GM23338 (cell line): ENCODE measurements at regions not wholly inside any gene's neighbourhood (a gene's known extent, or its start where the extent isn't known, plus 50 kb on each side); places are given as distances from the start of the nearest gene placed in this dataset.

Source experiments
- ATAC-seq: fragments of 200-7000 bp; cut with Tn5 transposase; 3 replicates; pipeline ENCODE4 v1.9.1; 2020
- DNase-seq: peaks from one replicate; pipeline ENCODE4 v3.0.0-alpha.2; 2015; ENCODE audit warnings: low spot score
- H2AFZ ChIP-seq: fragments of 200-600 bp; sonication (generic); 2 replicates; pipeline ENCODE4 v1.8.0; 2016; ENCODE audit warnings: antibody characterized with exemption, mild to moderate bottlenecking, moderate library complexity
- H3F3A ChIP-seq: fragments of 200-600 bp; sonication (generic); replicated peaks from 2 replicates; pipeline ENCODE4 v1.8.0; 2017; ENCODE audit warnings: antibody characterized with exemption, mixed run types, low read depth
- H3K27ac ChIP-seq: fragments of 200-600 bp; sonication (generic); 2 replicates; pipeline ENCODE4 v1.6.1; 2016; ENCODE audit warnings: low read depth
- H3K27me3 ChIP-seq: fragments of 200-600 bp; sonication (generic); 2 replicates; pipeline ENCODE4 v1.8.0; 2016; ENCODE audit warnings: mild to moderate bottlenecking, mixed run types, moderate library complexity; ENCODE audit not compliant: insufficient read depth
- H3K36me3 ChIP-seq: fragments of 200-600 bp; sonication (generic); 2 replicates; pipeline ENCODE4 v1.8.0; 2016; ENCODE audit warnings: mild to moderate bottlenecking; ENCODE audit not compliant: insufficient read depth
- H3K4me1 ChIP-seq: fragments of 200-600 bp; sonication (generic); 2 replicates; pipeline ENCODE4 v1.8.0; 2016; ENCODE audit warnings: mild to moderate bottlenecking, moderate library complexity; ENCODE audit not compliant: insufficient read depth
- H3K4me2 ChIP-seq: fragments of 200-600 bp; sonication (generic); 2 replicates; pipeline ENCODE4 v1.7.1; 2017; ENCODE audit warnings: mixed run types
- H3K4me3 ChIP-seq: fragments of 200-600 bp; sonication (generic); 2 replicates; pipeline ENCODE4 v1.6.1; 2016; ENCODE audit warnings: mixed run types
- H3K79me2 ChIP-seq: fragments of 200-600 bp; sonication (generic); replicated peaks from 2 replicates; pipeline ENCODE4 v1.8.0; 2017; ENCODE audit warnings: mild to moderate bottlenecking; ENCODE audit not compliant: insufficient read depth
- H3K9me2 ChIP-seq: fragments of 200-600 bp; sonication (generic); 2 replicates; pipeline ENCODE4 v1.8.0; 2017; ENCODE audit not compliant: insufficient read depth
- H4K20me1 ChIP-seq: fragments of 200-600 bp; sonication (generic); replicated peaks from 2 replicates; pipeline ENCODE4 v1.8.0; 2017; ENCODE audit warnings: mild to moderate bottlenecking; ENCODE audit not compliant: insufficient read depth
- H3K27ac Mint-ChIP-seq: 2 replicates; pipeline ENCODE4 v1.8.0; 2020; ENCODE audit warnings: inconsistent platforms, mild to moderate bottlenecking, moderate library complexity, mixed read lengths
- H3K27me3 Mint-ChIP-seq: 3 replicates; pipeline ENCODE4 v1.8.0; 2022; ENCODE audit warnings: low read depth, mild to moderate bottlenecking, moderate library complexity, mixed read lengths, inconsistent platforms; ENCODE audit not compliant: insufficient read depth, poor library complexity
- H3K36me3 Mint-ChIP-seq: 3 replicates; pipeline ENCODE4 v1.8.0; 2021; ENCODE audit warnings: low read depth, mild to moderate bottlenecking, inconsistent platforms, moderate library complexity, mixed read lengths
- H3K4me1 Mint-ChIP-seq: 3 replicates; pipeline ENCODE4 v1.8.0; 2020; ENCODE audit warnings: mild to moderate bottlenecking, inconsistent platforms, mixed read lengths
- H3K4me3 Mint-ChIP-seq: 3 replicates; pipeline ENCODE4 v1.8.0; 2021; ENCODE audit warnings: moderate library complexity, mild to moderate bottlenecking, inconsistent platforms, mixed read lengths
- H3K9me3 Mint-ChIP-seq: 3 replicates; pipeline ENCODE4 v1.8.0; 2020; ENCODE audit warnings: moderate library complexity, mild to moderate bottlenecking, inconsistent platforms, mixed read lengths
- CREB1 ChIP-seq: fragments of 250-450 bp; sonication (Bioruptor Pico); IDR thresholded peaks from 2 replicates; pipeline ENCODE4 v1.5.0; 2020; ENCODE audit warnings: low read depth, mild to moderate bottlenecking, moderate library complexity
- ETS1 ChIP-seq: IDR thresholded peaks from 2 replicates; pipeline ENCODE4 v1.6.1; 2016; ENCODE audit warnings: antibody characterized with exemption
- EZH2 ChIP-seq: fragments of 200-600 bp; sonication (generic); IDR thresholded peaks from one replicate; pipeline ENCODE4 v1.8.0; 2017; ENCODE audit warnings: antibody characterized with exemption, mild to moderate bottlenecking, low read depth; ENCODE audit not compliant: unreplicated experiment
- EZH2phosphoT487 ChIP-seq: fragments of 200-600 bp; sonication (generic); IDR thresholded peaks from one replicate; pipeline ENCODE4 v1.8.1; 2018; ENCODE audit warnings: antibody characterized with exemption; ENCODE audit not compliant: unreplicated experiment
- JUNB ChIP-seq: IDR thresholded peaks from one replicate; pipeline ENCODE4 v1.6.1; 2016; ENCODE audit warnings: antibody characterized with exemption; ENCODE audit not compliant: unreplicated experiment
- NANOG ChIP-seq: IDR thresholded peaks from 2 replicates; pipeline ENCODE4 v1.6.1; 2016; ENCODE audit warnings: antibody characterized with exemption, borderline replicate concordance
- POLR2AphosphoS5 ChIP-seq: IDR thresholded peaks from 2 replicates; pipeline ENCODE4 v1.6.1; 2016; ENCODE audit warnings: antibody characterized with exemption, low read depth
- REST ChIP-seq: IDR thresholded peaks from one replicate; pipeline ENCODE4 v1.6.1; 2018; ENCODE audit warnings: antibody characterized with exemption; ENCODE audit not compliant: unreplicated experiment
- STAT1 ChIP-seq: IDR thresholded peaks from one replicate; pipeline ENCODE4 v1.6.1; 2016; ENCODE audit warnings: antibody characterized with exemption; ENCODE audit not compliant: unreplicated experiment
- ZNF114 ChIP-seq: fragments of 250-450 bp; sonication (Bioruptor Pico); IDR thresholded peaks from 2 replicates; pipeline ENCODE4 v1.5.0; 2020; ENCODE audit warnings: mild to moderate bottlenecking, moderate library complexity
- ZNF331 ChIP-seq: fragments of 250-450 bp; sonication (Bioruptor Pico); IDR thresholded peaks from 2 replicates; pipeline ENCODE4 v1.5.0; 2020; ENCODE audit warnings: low read depth, mild to moderate bottlenecking, moderate library complexity
- ZNF462 ChIP-seq: fragments of 250-450 bp; sonication (Bioruptor Pico); IDR thresholded peaks from 2 replicates; pipeline ENCODE4 v1.5.0; 2020; ENCODE audit warnings: mild to moderate bottlenecking, moderate library complexity

- Histone ChIP-seq H3K79me2 (no peaks in the 10 kb centered on the region), H3F3A (no peaks in the 10 kb centered on the region), H3K27ac (no peak overlapping the region), H3K4me2 (no peak overlapping the region), H2AFZ (no peak overlapping the region), H3K36me3 (no peaks in the 10 kb centered on the region), H3K27me3 (no peaks in the 10 kb centered on the region), H3K4me1 (peaks cover 3% of the 10 kb centered on the region; the same call in 1 of the 2 replicates), H4K20me1 (no peaks in the 10 kb centered on the region), H3K9me2 (no peaks in the 10 kb centered on the region), H3K4me3 (no peak overlapping the region)
- Mint-ChIP-seq H3K36me3 (no peaks in the 10 kb centered on the region), H3K4me3 (no peak overlapping the region), H3K9me3 (no peaks in the 10 kb centered on the region), H3K4me1 (peaks cover 3% of the 10 kb centered on the region; the same call in 2 of the 3 replicates), H3K27me3 (peaks cover 4% of the 10 kb centered on the region), H3K27ac (no peak overlapping the region)
- ATAC-seq, result no peak
- DNase-seq, result no peak
- no peak for TF ChIP-seq NANOG
These were observed 247.6 kb upstream of the LRTM1 start for GRCh38 chr3:55175423-55175822.

GRCh38 chr3:55174747-55175146 is 246.9 kb upstream of the LRTM1 start:
- no peak overlapping the region for H3K27ac ChIP-seq
- H3K27me3 ChIP-seq, result no peaks in the 10 kb centered on the region
- peaks cover 3% of the 10 kb centered on the region; the same call in 1 of the 2 replicates for H3K4me1 ChIP-seq
- no peak overlapping the region for H3K4me2 ChIP-seq
- ATAC-seq, result no peak
- H3K9me2 ChIP-seq, result no peaks in the 10 kb centered on the region
- no peaks in the 10 kb centered on the region for H4K20me1 ChIP-seq
- no peak for DNase-seq
- no peak overlapping the region for H3K4me3 ChIP-seq
- H3K36me3 ChIP-seq, result no peaks in the 10 kb centered on the region
- Mint-ChIP-seq H3K27me3 (peaks cover 4% of the 10 kb centered on the region), H3K4me3 (no peak overlapping the region), H3K4me1 (peaks cover 3% of the 10 kb centered on the region; the same call in 2 of the 3 replicates), H3K27ac (no peak overlapping the region), H3K36me3 (no peaks in the 10 kb centered on the region), H3K9me3 (no peaks in the 10 kb centered on the region)
- H3K79me2 ChIP-seq, result no peaks in the 10 kb centered on the region
- no peaks in the 10 kb centered on the region for H3F3A ChIP-seq
- H2AFZ ChIP-seq, result no peak overlapping the region
- TF ChIP-seq ZNF462 (CRISPR knock-in tag), result no peak
- no peak for TF ChIP-seq NANOG
- TF ChIP-seq JUNB, result no peak
- TF ChIP-seq REST, result no peak
- TF ChIP-seq POLR2AphosphoS5, result no peak
- no peak for TF ChIP-seq STAT1
- no peak for TF ChIP-seq EZH2
- TF ChIP-seq EZH2phosphoT487, result no peak
- TF ChIP-seq ETS1, result no peak
- no peak for TF ChIP-seq ZNF114
- TF ChIP-seq CREB1 (CRISPR knock-in tag), result no peak
- no peak for TF ChIP-seq ZNF331 (CRISPR knock-in tag)
